ENCODE measurements at regions not wholly inside any gene's neighbourhood (a gene's known extent, or its start where the extent isn't known, plus 50 kb on each side); places are given as distances from the start of the nearest gene placed in this dataset.

GRCh38 chrX:65910899-65911298 lies 129.0 kb downstream of the VSIG4 start:
- H3K27me3 ChIP-seq (ENCODE audit: control insufficient read depth, insufficient read depth, low read length): no peaks in the 10 kb centered on the region
- no peak for TF ChIP-seq SIN3A (IDR thresholded peaks at IDR 0.05; ENCODE audit: borderline replicate concordance, insufficient read depth, low read depth, low read length)
- no peak for TF ChIP-seq REST (IDR thresholded peaks at IDR 0.05; ENCODE audit: insufficient read depth in 1 of 2, low read depth in 2 of 2, low read length in 1 of 2)
- no peak for TF ChIP-seq POLR2AphosphoS5 (IDR thresholded peaks at IDR 0.05; ENCODE audit: low read depth, low read length)
- TF ChIP-seq TCF7L2 (IDR thresholded peaks at IDR 0.05; ENCODE audit: low read depth, low read length): no peak
- TF ChIP-seq CTCF (IDR thresholded peaks at IDR 0.05): no peak
- no TSS peak for BruUV-seq (replicated peaks)
- H3K27ac ChIP-seq (ENCODE audit: low read length): no peak overlapping the region
- H3K4me1 ChIP-seq (ENCODE audit: control insufficient read depth, insufficient read depth, low read length): no peaks in the 10 kb centered on the region
- H3K36me3 ChIP-seq (ENCODE audit: control insufficient read depth, insufficient read depth, low read length): no peaks in the 10 kb centered on the region
- H3K4me3 ChIP-seq (ENCODE audit: low read depth in 2 of 2, low read length in 2 of 2): no peak overlapping the region
- in situ Hi-C loops (cut with HindIII; ENCODE audit: low pct_unique_long_range_greater_than_20kb, low sequenced_read_pairs) (no loop called here), intact Hi-C loops (cut with micrococcal nuclease; ENCODE audit: unreplicated experiment) (no loop called here)
- DNase-seq (ENCODE audit: low read depth, low spot score) (no peak), ATAC-seq (no peak)
- ChIA-PET CTCF (no interaction called here), POLR2A (no interaction called here)
- H3K9me3 ChIP-seq (ENCODE audit: control insufficient read depth, insufficient read depth, low read depth, low read length): no peaks in the 10 kb centered on the region

- H3K4me3 ChIP-seq (ENCODE audit: low read depth in 2 of 2, low read length in 2 of 2): no peak overlapping the region
- ChIA-PET CTCF (no interaction called here), POLR2A (no interaction called here)
- TF ChIP-seq CTCF (IDR thresholded peaks at IDR 0.05) (no peak), REST (IDR thresholded peaks at IDR 0.05; ENCODE audit: insufficient read depth in 1 of 2, low read depth in 2 of 2, low read length in 1 of 2) (no peak), POLR2AphosphoS5 (IDR thresholded peaks at IDR 0.05; ENCODE audit: low read depth, low read length) (no peak)
- H3K36me3 ChIP-seq (ENCODE audit: control insufficient read depth, insufficient read depth, low read length): no peaks in the 10 kb centered on the region
- DNase-seq (ENCODE audit: low read depth, low spot score) (no peak), ATAC-seq (no peak)
- BruUV-seq (replicated peaks): no TSS peak
- intact Hi-C loops (cut with micrococcal nuclease; ENCODE audit: unreplicated experiment): no loop called here
- in situ Hi-C loops (cut with HindIII; ENCODE audit: low pct_unique_long_range_greater_than_20kb, low sequenced_read_pairs): no loop called here
- H3K4me1 ChIP-seq (ENCODE audit: control insufficient read depth, insufficient read depth, low read length): no peaks in the 10 kb centered on the region
- H3K27ac ChIP-seq (ENCODE audit: low read length): no peak overlapping the region
- no peaks in the 10 kb centered on the region for H3K27me3 ChIP-seq (ENCODE audit: control insufficient read depth, insufficient read depth, low read length)
- no peaks in the 10 kb centered on the region for H3K9me3 ChIP-seq (ENCODE audit: control insufficient read depth, insufficient read depth, low read depth, low read length)
These were observed 136.1 kb downstream of the VSIG4 start for GRCh38 chrX:65903750-65904149.
